MM.1S (cell line): ENCODE measurements at regions not wholly inside any gene's neighbourhood (a gene's known extent, or its start where the extent isn't known, plus 50 kb on each side); places are given as distances from the start of the nearest gene placed in this dataset.

Experiments used
- DNase-seq: peaks from one replicate; pipeline ENCODE4 v3.0.0-alpha.2; 2015
- H2AFZ ChIP-seq: fragments of 300-600 bp; sonication (generic); 2 replicates; pipeline ENCODE4 v1.6.0; 2016; ENCODE audit warnings: antibody characterized with exemption, low read length
- H3F3A ChIP-seq: fragments of 300-600 bp; sonication (generic); 2 replicates; pipeline ENCODE4 v1.6.1; 2016; ENCODE audit warnings: mild to moderate bottlenecking, antibody characterized with exemption, low read length, moderate library complexity, mixed read lengths; ENCODE audit not compliant: insufficient read depth
- H3K27ac ChIP-seq: fragments of 300-600 bp; sonication (generic); 2 replicates; pipeline ENCODE4 v1.5.1; 2016; ENCODE audit warnings: mild to moderate bottlenecking, low read length
- H3K27me3 ChIP-seq: fragments of 300-600 bp; sonication (generic); replicated peaks from 2 replicates; pipeline ENCODE4 v1.6.0; 2016; ENCODE audit warnings: low read length; ENCODE audit not compliant: insufficient read depth
- H3K36me3 ChIP-seq: fragments of 300-600 bp; sonication (generic); replicated peaks from 2 replicates; pipeline ENCODE4 v1.6.1; 2016; ENCODE audit warnings: mild to moderate bottlenecking, low read length, mixed read lengths; ENCODE audit not compliant: insufficient read depth
- H3K4me1 ChIP-seq: fragments of 300-600 bp; sonication (generic); 2 replicates; pipeline ENCODE4 v1.6.1; 2016; ENCODE audit warnings: low read length, mixed read lengths
- H3K4me2 ChIP-seq: fragments of 300-600 bp; sonication (generic); 2 replicates; pipeline ENCODE4 v1.6.0; 2016; ENCODE audit warnings: low read depth, low read length
- H3K4me3 ChIP-seq: fragments of 300-600 bp; sonication (generic); 2 replicates; pipeline ENCODE4 v1.5.1; 2016; ENCODE audit warnings: low read length, mixed read lengths
- H3K79me2 ChIP-seq: fragments of 300-600 bp; sonication (generic); 2 replicates; pipeline ENCODE4 v1.6.1; 2016; ENCODE audit warnings: mixed run types, low read length, mixed read lengths
- H3K9ac ChIP-seq: fragments of 300-600 bp; sonication (generic); 2 replicates; pipeline ENCODE4 v1.6.1; 2016; ENCODE audit warnings: low read length, mixed read lengths
- H3K9me2 ChIP-seq: fragments of 300-600 bp; sonication (generic); replicated peaks from 2 replicates; pipeline ENCODE4 v1.6.1; 2016; ENCODE audit warnings: mild to moderate bottlenecking, low read length, mixed read lengths; ENCODE audit not compliant: insufficient read depth
- H3K9me3 ChIP-seq: fragments of 300-600 bp; sonication (generic); replicated peaks from 2 replicates; pipeline ENCODE4 v1.6.1; 2016; ENCODE audit warnings: mild to moderate bottlenecking, low read length, mixed read lengths; ENCODE audit not compliant: insufficient read depth
- H4K20me1 ChIP-seq: fragments of 300-600 bp; sonication (generic); 2 replicates; pipeline ENCODE4 v1.6.1; 2016; ENCODE audit warnings: mild to moderate bottlenecking, low read length, moderate library complexity, mixed read lengths; ENCODE audit not compliant: insufficient read depth
- CTCF ChIP-seq: fragments of 300-600 bp; sonication (generic); IDR thresholded peaks from 2 replicates; pipeline ENCODE4 v1.5.1; 2016; ENCODE audit warnings: antibody characterized with exemption, low read length, mixed read lengths
- EZH2 ChIP-seq: fragments of 300-600 bp; sonication (generic); optimal IDR thresholded peaks from 2 replicates; pipeline ENCODE3; 2017; ENCODE audit warnings: low read depth, mild to moderate bottlenecking, antibody characterized with exemption, low read length, mixed read lengths
- EZH2phosphoT487 ChIP-seq: fragments of 300-600 bp; sonication (generic); IDR thresholded peaks from 2 replicates; pipeline ENCODE4 v1.6.1; 2018; ENCODE audit warnings: antibody characterized with exemption, low read length

GRCh38 chr1:94329986-94330385 lies 88.2 kb upstream of the ABCD3 start:
- Histone ChIP-seq H3K36me3 (no peaks in the 10 kb centered on the region), H3K9ac (no peak overlapping the region), H3K9me3 (no peaks in the 10 kb centered on the region), H3K9me2 (no peaks in the 10 kb centered on the region), H2AFZ (no peak overlapping the region), H3K79me2 (no peaks in the 10 kb centered on the region), H3F3A (no peaks in the 10 kb centered on the region), H3K4me1 (no peaks in the 10 kb centered on the region), H3K27me3 (no peaks in the 10 kb centered on the region), H3K27ac (no peak overlapping the region), H3K4me3 (no peak overlapping the region), H4K20me1 (no peaks in the 10 kb centered on the region), H3K4me2 (no peak overlapping the region)
- DNase-seq = no peak
- TF ChIP-seq EZH2phosphoT487 = no peak
- TF ChIP-seq CTCF = no peak
- TF ChIP-seq EZH2 = no peak

- Histone ChIP-seq H3K9me3 (no peaks in the 10 kb centered on the region), H3F3A (no peaks in the 10 kb centered on the region), H3K4me3 (no peak overlapping the region), H3K27ac (no peak overlapping the region), H3K27me3 (no peaks in the 10 kb centered on the region), H3K9ac (no peak overlapping the region), H3K9me2 (no peaks in the 10 kb centered on the region), H3K36me3 (no peaks in the 10 kb centered on the region), H2AFZ (no peak overlapping the region), H3K4me2 (no peak overlapping the region), H3K79me2 (no peaks in the 10 kb centered on the region), H3K4me1 (no peaks in the 10 kb centered on the region), H4K20me1 (no peaks in the 10 kb centered on the region)
- no peak for DNase-seq
- TF ChIP-seq EZH2 (no peak), EZH2phosphoT487 (no peak), CTCF (no peak)
These were observed 88.9 kb upstream of the ABCD3 start for GRCh38 chr1:94329276-94329675.

- no peak for TF ChIP-seq EZH2
- no peak for TF ChIP-seq EZH2phosphoT487
- no peak for TF ChIP-seq CTCF
These were observed 89.8 kb upstream of the ARHGAP29 start for GRCh38 chr1:94327001-94327690.

More at GRCh38 chr1:94327001-94327690, 89.8 kb upstream of the ARHGAP29 start:
- no peaks in the 10 kb centered on the region for H3K9me2 ChIP-seq
- H3K4me1 ChIP-seq = no peaks in the 10 kb centered on the region
- H3K9me3 ChIP-seq = no peaks in the 10 kb centered on the region
- no peak overlapping the region for H2AFZ ChIP-seq
- no peaks in the 10 kb centered on the region for H3K27me3 ChIP-seq
- H3K9ac ChIP-seq = no peak overlapping the region
- no peak overlapping the region for H3K4me2 ChIP-seq
- no peak overlapping the region for H3K4me3 ChIP-seq
- H4K20me1 ChIP-seq = no peaks in the 10 kb centered on the region
- no peaks in the 10 kb centered on the region for H3K79me2 ChIP-seq
- no peaks in the 10 kb centered on the region for H3K36me3 ChIP-seq
- no peak for DNase-seq
- no peak overlapping the region for H3K27ac ChIP-seq
- H3F3A ChIP-seq = no peaks in the 10 kb centered on the region
